Calu3 (cell line): ENCODE measurements at regions not wholly inside any gene's neighbourhood (a gene's known extent, or its start where the extent isn't known, plus 50 kb on each side); places are given as distances from the start of the nearest gene placed in this dataset.

Source experiments
- BruUV-seq: library from RNA; stranded (reverse); fragments of 400-500 nt; replicated peaks from 2 replicates; lab custom pipeline; 2021; lab: Mats Ljungman, UMichigan
- CTCF ChIA-PET: fragments of 300-600 bp; sonication (Branson Sonifier 250); formaldehyde crosslinking; loops from one replicate; lab custom pipeline; 2022; ENCODE audit warnings: antibody characterized with exemption; lab: Charles Lee
- DNase-seq: peaks from one replicate; pipeline ENCODE4 v3.0.0; 2022
- H3K27ac Mint-ChIP-seq: one replicate; pipeline ENCODE4 v1.8.0; 2022; ENCODE audit warnings: mixed read lengths; ENCODE audit not compliant: unreplicated experiment
- H3K27me3 Mint-ChIP-seq: one replicate; pipeline ENCODE4 v1.8.0; 2022; ENCODE audit warnings: mixed read lengths; ENCODE audit not compliant: unreplicated experiment
- H3K36me3 Mint-ChIP-seq: one replicate; pipeline ENCODE4 v1.8.0; 2022; ENCODE audit warnings: mild to moderate bottlenecking, moderate library complexity, mixed read lengths; ENCODE audit not compliant: insufficient read depth, unreplicated experiment
- H3K4me1 Mint-ChIP-seq: one replicate; pipeline ENCODE4 v1.8.0; 2022; ENCODE audit warnings: mild to moderate bottlenecking, low read depth, mixed read lengths; ENCODE audit not compliant: unreplicated experiment
- H3K4me3 Mint-ChIP-seq: one replicate; pipeline ENCODE4 v1.8.0; 2022; ENCODE audit warnings: mild to moderate bottlenecking, low read depth, moderate library complexity, mixed read lengths; ENCODE audit not compliant: unreplicated experiment
- H3K9me3 Mint-ChIP-seq: one replicate; pipeline ENCODE4 v1.8.0; 2022; ENCODE audit warnings: low read depth, mixed read lengths; ENCODE audit not compliant: unreplicated experiment
- intact Hi-C: fragments of 100-400 bp; cut with micrococcal nuclease; formaldehyde crosslinking; loops from one replicate; pipeline ENCODE4 v1.10.0; 2022; ENCODE audit not compliant: unreplicated experiment
- TF ChIP-seq, protein P1 (sequence below): fragments of 200-600 bp; IDR thresholded peaks from one replicate; pipeline ENCODE4 v1.8.0; 2022; ENCODE audit warnings: antibody characterized with exemption; ENCODE audit not compliant: unreplicated experiment

GRCh38 chr13:68810660-68811059 is 1297.0 kb upstream of the ATXN8OS start:
- H3K9me3 Mint-ChIP-seq: no peaks in the 10 kb centered on the region
- no TSS peak for BruUV-seq
- no peak overlapping the region for H3K27ac Mint-ChIP-seq
- no peaks in the 10 kb centered on the region for H3K4me1 Mint-ChIP-seq
- intact Hi-C loops: loop anchor here (2.0 to 10.0 kb wide), 2 partner anchors 116 to 514 kb away; no protein-coding TSS in a partner anchor
- no peak overlapping the region for H3K4me3 Mint-ChIP-seq
- H3K36me3 Mint-ChIP-seq: no peaks in the 10 kb centered on the region
- no peak for DNase-seq
- no peaks in the 10 kb centered on the region for H3K27me3 Mint-ChIP-seq
- CTCF ChIA-PET: interaction anchor here (0.7 kb wide), 1 partner anchor 117 kb away, joined by 3 read pairs; no protein-coding TSS in a partner anchor
- TF ChIP-seq, protein P1, sequence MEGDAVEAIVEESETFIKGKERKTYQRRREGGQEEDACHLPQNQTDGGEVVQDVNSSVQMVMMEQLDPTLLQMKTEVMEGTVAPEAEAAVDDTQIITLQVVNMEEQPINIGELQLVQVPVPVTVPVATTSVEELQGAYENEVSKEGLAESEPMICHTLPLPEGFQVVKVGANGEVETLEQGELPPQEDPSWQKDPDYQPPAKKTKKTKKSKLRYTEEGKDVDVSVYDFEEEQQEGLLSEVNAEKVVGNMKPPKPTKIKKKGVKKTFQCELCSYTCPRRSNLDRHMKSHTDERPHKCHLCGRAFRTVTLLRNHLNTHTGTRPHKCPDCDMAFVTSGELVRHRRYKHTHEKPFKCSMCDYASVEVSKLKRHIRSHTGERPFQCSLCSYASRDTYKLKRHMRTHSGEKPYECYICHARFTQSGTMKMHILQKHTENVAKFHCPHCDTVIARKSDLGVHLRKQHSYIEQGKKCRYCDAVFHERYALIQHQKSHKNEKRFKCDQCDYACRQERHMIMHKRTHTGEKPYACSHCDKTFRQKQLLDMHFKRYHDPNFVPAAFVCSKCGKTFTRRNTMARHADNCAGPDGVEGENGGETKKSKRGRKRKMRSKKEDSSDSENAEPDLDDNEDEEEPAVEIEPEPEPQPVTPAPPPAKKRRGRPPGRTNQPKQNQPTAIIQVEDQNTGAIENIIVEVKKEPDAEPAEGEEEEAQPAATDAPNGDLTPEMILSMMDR: no peak

- TF ChIP-seq, protein P1: no peak
- Mint-ChIP-seq H3K27ac (no peak overlapping the region), H3K36me3 (no peaks in the 10 kb centered on the region), H3K4me1 (no peaks in the 10 kb centered on the region), H3K9me3 (no peaks in the 10 kb centered on the region), H3K27me3 (no peaks in the 10 kb centered on the region), H3K4me3 (no peak overlapping the region)
- intact Hi-C loops: no loop called here
- CTCF ChIA-PET: no interaction called here
- no peak for DNase-seq
- no TSS peak for BruUV-seq
Measured at GRCh38 chr13:68808456-68808855, 1299.2 kb upstream of the ATXN8OS start.

GRCh38 chr13:68806125-68806524 is 1301.5 kb upstream of the ATXN8OS start:
- no peak for DNase-seq
- no TSS peak for BruUV-seq
- intact Hi-C loops: no loop called here
- CTCF ChIA-PET: no interaction called here
- Mint-ChIP-seq H3K36me3 (no peaks in the 10 kb centered on the region), H3K27ac (no peak overlapping the region), H3K4me1 (no peaks in the 10 kb centered on the region), H3K9me3 (no peaks in the 10 kb centered on the region), H3K4me3 (no peak overlapping the region), H3K27me3 (no peaks in the 10 kb centered on the region)
- TF ChIP-seq, protein P1: no peak

- Mint-ChIP-seq H3K36me3 (no peaks in the 10 kb centered on the region), H3K4me1 (no peaks in the 10 kb centered on the region), H3K9me3 (peaks cover 2% of the 10 kb centered on the region), H3K27me3 (no peaks in the 10 kb centered on the region), H3K4me3 (no peak overlapping the region), H3K27ac (no peak overlapping the region)
- intact Hi-C loops: no loop called here
- CTCF ChIA-PET: no interaction called here
- no TSS peak for BruUV-seq
- TF ChIP-seq, protein P1: no peak
- DNase-seq: no peak
Measured at GRCh38 chr13:68784275-68784674, 1323.4 kb upstream of the ATXN8OS start.
